Fibroblast of the aortic adventitia (primary cell): ENCODE measurements at regions not wholly inside any gene's neighbourhood (a gene's known extent, or its start where the extent isn't known, plus 50 kb on each side); places are given as distances from the start of the nearest gene placed in this dataset.

ENCODE experiments used
- DNase-seq: peaks from one replicate; pipeline ENCODE4 v3.0.0-alpha.2; 2010; ENCODE audit warnings: low read depth
- H3K4me3 ChIP-seq: 2 replicates; pipeline ENCODE4 v1.5.1; 2011; ENCODE audit warnings: low read depth, mild to moderate bottlenecking, control low read depth, low read length, moderate library complexity
- CTCF ChIP-seq: IDR thresholded peaks from 2 replicates; pipeline ENCODE4 v1.5.1; 2011; ENCODE audit warnings: mild to moderate bottlenecking, low read length, control low read depth, inconsistent platforms; ENCODE audit not compliant: insufficient read depth

GRCh38 chr9:88024896-88025295, 50.6 kb upstream of the CDK20 start:
- DNase-seq: no peak
- TF ChIP-seq CTCF: no peak
- H3K4me3 ChIP-seq: no peak overlapping the region
